SK-MEL-5 (cell line): ENCODE measurements at regions not wholly inside any gene's neighbourhood (a gene's known extent, or its start where the extent isn't known, plus 50 kb on each side); places are given as distances from the start of the nearest gene placed in this dataset.

Experiments used
- DNase-seq: peaks from one replicate; pipeline ENCODE4 v3.0.0-alpha.2; 2016; ENCODE audit warnings: low read depth, low spot score
- in situ Hi-C: cut with HindIII; loops from 2 replicates; pipeline ENCODE4 v1.10.0; 2016; ENCODE audit warnings: low sequenced_read_pairs, high pct_unique_total_duplicates, low pct_unique_long_range_greater_than_20kb

DNA sequence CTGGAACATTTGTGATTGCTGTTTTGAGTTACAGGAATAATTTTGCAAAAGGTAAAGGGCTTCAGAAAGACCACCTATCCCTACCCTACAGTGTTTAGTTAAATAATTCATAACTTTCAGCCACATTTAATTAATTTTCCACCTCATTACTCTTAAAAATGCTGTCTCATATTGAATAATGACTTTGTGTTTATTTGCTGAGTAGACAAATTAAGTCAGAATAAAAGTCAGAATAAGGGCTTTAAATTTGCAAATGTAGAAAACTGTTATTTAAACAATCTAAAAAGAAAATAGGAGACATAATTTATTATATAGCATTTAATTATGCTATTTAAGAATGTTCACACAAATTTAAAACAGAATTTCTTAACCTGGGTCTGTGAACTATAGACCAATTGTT lies 293.7 kb upstream of the RIMS1 start:
- no peak for DNase-seq

DNA sequence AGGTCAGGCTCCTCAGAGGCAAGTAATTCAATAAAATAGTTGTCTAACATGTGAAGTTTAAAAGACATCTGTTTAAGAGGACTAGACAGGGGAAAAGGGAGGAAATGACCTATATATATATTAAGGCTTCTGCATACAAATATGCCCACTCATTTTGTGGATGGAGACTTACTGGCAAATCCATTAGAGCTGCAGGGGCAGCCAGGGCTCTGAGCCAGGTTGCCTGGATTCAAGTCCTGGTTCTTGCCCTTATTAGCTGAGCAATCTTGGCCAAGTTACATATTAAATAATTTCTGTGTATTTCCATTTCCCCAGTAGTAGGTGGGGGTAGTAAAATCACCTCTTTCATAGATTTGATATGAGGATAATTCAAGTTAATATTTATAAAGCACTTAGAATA lies 287.0 kb upstream of the RIMS1 start:
- in situ Hi-C loops = no loop called here

More for the DNA sequence above, 293.7 kb upstream of the RIMS1 start:
- in situ Hi-C loops = no loop called here

DNA sequence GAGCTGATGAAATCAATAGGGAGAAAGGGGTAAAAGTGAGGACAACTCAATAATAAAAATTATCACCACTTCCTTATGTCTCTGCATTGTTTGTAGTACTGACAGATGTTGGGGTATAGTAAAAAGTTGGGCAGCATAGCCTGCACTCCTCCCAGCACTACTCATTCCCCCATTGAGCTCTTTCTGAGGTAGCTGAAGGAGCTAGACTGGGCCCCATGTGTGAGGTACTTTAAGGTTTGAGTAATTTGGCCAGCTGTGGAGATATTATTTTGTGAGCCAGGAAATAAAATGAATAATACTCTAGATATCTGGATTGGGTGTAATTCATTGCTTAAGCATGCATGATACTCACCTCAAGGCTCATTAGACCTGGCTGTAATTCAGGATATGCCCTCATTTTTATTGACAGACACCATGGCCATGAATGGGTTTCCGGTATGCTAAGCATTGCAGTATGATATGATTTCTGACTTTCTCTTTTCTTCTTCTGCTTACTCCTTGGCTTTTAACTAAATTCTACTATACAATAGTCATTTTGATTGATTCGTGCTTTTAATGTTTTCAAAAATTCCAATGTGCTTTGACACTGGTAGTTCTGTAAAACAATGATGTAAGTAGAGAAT lies 283.9 kb upstream of the RIMS1 start:
- in situ Hi-C loops = no loop called here
- DNase-seq = no peak

More for the DNA sequence above, 287.0 kb upstream of the RIMS1 start:
- DNase-seq = no peak

DNA sequence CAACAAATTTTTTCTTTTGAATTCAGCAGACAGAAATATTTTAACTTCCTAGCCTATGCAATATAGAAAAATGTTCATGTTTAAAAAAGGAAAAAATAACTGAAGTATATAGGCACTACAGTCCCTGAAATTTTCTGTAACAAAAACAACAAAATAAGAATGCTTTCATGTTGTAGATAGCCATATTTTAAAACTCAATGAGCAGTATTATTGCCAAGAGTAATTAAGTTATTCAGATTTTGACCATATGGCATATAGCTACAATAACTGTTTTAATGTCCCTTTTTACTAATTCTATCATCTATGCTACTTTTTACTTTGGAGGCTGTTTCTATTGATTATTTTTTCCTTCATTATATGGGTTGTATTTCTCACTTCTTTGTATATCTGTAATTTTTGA lies 283.3 kb upstream of the RIMS1 start:
- no peak for DNase-seq
- in situ Hi-C loops = no loop called here

DNA sequence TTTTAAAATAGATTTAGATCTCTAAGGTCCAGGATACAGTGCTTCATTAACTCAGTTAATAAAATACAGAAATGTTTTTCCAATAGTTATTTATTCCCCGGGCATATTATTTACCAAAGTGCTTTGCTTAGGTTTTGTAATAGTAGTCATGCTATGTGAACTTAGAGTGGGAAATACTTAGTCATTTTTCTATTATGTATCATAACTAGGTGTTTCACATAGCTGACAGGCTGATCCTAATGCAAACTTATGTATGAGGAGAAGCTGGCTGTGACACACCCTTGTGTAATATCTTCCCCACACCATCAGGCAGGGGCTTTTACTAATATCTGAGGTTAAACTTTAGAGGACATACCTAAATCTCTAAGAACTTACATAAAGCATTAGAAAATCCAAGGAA lies 277.7 kb upstream of the RIMS1 start:
- in situ Hi-C loops = no loop called here
- DNase-seq = no peak

DNA sequence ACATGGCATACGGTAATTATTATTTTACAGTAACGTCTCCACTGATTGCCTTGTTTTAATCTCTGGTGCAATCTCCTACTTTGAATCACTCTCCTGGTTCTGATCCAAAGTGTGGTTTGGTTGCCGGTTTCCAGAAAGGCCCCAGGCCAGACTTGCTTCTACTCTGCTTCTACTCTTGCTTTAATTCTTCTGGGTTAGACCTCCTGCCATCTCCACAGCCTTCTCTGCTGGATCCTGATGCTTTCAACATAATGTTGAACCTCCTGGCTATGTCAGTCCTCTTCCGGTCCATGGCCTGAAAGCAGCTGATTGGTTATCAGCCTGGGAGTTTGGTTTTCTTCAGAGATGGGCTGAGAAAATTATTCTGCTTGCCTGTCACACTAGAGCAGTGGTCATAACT lies 266.5 kb upstream of the RIMS1 start:
- in situ Hi-C loops = no loop called here
- DNase-seq = no peak

DNA sequence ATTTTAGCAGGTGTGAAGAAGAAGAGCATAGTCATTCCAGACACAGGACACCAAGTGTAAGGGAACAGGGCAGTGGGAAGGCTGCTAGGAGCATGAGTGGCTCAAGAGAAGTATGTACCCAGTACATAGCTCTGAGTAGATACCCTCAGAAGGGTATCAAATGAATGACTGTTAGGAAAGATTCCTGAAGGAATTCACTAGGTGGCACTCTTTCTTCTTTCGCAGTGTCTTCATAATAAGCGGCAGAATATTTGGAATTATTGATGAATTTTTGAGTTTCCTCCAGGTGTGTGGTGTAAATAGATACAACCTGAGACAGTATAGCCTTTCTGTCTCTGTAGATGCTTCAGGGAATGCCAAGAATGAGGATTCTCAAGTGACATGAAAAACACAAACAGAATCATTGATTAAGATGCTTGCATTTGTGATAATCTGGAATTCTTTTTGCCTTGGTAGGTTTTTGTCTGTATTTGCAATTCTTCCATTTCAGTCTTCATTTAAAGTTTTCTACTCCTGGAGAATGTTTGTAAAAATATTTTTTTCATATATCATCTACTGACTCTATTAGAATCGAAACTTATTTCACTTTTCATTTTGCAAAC lies 264.3 kb upstream of the RIMS1 start:
- peak; percentile 42 for DNase-seq
- in situ Hi-C loops = no loop called here

DNA sequence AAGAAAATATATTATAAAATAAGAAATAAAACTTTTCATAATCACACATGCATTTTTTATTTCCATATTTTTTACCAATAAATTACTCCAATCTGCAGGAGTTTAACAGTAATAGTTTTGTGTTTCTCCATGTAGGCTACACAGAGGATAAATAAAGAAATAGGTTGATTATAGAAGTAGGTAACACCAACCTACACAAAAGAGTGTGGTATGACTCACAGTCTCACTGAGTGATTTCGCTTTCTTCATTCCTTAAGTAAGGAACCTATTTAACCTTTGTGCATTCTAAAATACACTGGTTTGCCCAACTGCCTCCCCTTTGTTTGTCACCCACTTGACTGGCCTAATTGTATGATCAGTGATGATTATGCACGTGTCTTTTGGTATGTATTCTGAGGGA lies 244.2 kb upstream of the RIMS1 start:
- in situ Hi-C loops = no loop called here

DNA sequence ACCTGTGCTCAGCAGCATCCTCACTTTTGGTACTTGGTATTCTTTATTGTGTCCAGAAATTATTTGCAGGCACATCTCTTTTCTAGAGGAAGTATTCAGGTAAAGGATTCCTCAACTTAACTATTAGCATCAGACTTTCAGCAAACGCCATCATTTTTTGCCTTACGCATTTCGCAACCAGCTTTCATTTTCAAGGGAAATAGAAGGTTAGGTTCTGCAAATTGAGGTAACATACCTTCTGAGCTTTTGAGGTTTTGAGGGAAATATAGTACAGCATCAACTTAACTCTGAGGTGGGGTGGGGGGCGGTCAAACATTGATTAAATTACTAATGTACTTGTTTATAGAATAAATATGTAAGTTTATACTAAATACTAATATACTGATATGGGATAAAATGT lies 243.6 kb upstream of the RIMS1 start:
- in situ Hi-C loops = no loop called here
- no peak for DNase-seq

More for the DNA sequence above, 244.2 kb upstream of the RIMS1 start:
- no peak for DNase-seq

DNA sequence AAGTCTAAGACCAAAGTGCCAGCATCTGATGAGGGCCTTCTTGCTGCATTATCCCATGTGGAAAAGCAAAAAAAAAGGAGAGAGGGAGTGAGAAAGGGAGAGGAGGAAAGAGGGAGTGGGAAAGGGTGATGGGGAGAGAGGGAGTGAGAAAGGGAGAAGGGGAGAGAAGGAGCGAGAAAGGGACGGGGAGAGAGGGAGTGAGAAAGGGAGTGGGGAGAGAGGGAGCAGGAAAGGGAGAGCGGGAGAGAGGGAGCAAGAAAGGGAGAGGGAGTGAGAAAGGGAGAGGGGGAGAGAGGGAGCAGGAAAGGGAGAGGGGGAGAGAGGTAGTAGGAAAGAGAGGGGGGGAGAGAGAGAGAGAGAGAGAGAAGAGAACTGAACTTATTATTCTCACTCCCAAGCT lies 241.1 kb upstream of the RIMS1 start:
- in situ Hi-C loops = no loop called here
- DNase-seq = no peak

DNA sequence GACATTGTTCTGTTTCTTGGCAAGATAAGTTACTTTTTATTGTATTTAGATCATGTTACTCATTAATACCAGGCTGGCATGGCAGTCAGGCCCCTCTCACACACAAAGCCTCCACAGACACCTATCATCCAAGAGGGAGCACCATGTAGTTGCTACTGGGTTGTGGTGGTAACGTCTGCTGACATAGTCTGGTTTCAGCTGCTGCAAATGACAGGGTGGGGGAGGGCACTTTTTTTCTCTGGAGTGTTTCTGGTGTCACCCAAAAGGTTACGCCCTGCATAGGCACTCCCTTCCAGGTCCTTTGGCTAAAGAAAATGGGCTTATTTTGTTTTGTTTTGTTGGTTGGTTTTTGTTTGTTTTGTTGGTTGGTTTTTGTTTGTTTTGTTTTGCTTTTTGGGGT lies 236.4 kb upstream of the RIMS1 start:
- in situ Hi-C loops = no loop called here
- peak; percentile 2 for DNase-seq

DNA sequence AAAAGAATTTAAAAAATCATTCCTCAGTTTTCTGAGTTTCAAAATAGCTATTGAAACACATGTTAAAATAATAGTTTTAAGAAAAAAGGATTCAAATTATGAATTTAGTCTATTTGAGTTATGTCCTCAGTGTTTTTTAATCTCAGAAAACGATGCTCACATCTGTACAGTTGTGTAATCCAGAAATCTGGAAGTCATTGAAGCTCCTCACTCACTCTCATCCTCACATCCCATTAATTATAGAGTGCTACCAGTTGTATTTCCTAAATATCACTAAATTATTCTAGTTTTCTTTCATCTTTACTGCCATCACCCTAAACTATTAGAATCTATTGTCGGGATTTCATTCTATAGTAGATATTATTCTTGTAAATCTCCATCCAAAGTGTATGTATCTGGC lies 234.7 kb upstream of the RIMS1 start:
- DNase-seq = no peak
- in situ Hi-C loops = no loop called here

DNA sequence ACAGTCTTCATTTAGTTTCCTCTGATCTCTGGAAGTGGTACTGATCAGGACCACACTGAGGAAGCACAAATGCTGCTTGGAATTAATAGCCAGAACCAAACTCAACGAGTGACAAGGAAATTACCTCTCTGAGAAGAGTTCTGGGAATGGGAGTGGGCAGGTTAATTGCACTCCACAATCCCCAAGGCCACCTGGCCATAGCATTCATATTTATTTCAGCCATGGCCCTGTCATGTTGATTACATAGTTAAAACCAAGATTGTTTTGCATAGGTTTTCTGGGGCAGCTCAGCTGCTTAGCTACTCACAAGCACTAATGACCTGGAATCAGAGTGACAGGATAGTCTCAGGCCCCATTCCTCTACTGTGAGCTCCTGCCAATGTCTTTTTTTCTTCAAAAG lies 230.2 kb upstream of the RIMS1 start:
- DNase-seq = no peak

DNA sequence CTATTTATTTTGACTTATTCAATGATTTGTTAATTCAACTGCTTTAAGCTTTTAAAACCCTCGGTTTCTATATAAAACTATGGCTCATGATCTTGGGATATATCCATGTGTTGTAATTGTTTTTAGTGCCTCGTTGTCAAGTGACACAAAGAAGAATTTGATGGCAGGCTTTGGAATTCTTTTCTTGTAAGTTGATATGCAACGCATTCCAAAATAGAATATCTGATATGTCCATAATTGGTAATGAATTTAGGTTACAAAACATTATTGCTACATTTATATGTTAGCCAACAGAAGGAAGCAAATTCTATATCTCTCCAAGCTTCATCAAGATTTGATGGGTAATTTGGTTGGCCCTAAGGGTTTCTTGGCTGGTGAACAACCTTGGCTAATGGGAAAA lies 220.4 kb upstream of the RIMS1 start:
- in situ Hi-C loops = no loop called here

More for the DNA sequence above, 230.2 kb upstream of the RIMS1 start:
- in situ Hi-C loops = no loop called here

DNA sequence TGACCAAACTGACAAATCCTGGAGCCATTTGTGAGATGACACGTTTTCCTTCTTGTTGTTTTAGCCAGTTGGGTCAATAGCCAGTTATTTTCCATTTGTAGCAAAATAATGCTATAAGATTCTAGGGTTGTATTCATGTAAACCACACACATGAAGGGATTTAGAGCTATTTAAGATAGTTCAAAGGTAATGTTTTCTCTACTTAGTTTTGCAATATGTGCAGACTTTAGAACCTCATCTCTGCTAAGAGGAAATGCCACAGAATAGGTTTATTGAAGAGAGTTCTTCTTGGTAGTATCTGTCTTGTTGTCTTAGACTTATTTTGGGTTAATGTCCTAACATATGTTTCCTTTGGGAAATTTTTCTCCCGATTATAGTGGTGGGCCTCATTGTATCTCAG lies 213.5 kb upstream of the RIMS1 start:
- DNase-seq = no peak
- in situ Hi-C loops = no loop called here

More for the DNA sequence above, 220.4 kb upstream of the RIMS1 start:
- DNase-seq = no peak

DNA sequence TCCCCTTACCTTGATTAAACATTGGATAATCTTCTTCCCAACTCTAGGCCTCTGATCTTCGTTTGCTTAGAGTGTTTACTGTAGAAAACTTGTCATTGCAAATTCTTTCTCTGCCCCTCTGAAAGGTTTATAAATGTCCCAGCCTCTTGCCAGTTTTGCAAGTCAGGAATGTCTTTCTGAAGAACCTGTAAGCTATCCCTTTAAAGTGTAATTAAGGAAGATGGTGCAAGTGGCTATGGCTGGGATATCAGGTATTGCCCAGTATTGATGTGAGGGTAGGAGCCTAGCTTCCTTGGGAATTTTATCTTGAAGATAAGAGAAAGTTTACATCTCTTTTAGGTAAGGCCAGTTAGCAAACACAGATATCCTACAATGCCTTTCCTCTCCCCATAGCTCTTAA lies 211.0 kb upstream of the RIMS1 start:
- in situ Hi-C loops = no loop called here
- no peak for DNase-seq

DNA sequence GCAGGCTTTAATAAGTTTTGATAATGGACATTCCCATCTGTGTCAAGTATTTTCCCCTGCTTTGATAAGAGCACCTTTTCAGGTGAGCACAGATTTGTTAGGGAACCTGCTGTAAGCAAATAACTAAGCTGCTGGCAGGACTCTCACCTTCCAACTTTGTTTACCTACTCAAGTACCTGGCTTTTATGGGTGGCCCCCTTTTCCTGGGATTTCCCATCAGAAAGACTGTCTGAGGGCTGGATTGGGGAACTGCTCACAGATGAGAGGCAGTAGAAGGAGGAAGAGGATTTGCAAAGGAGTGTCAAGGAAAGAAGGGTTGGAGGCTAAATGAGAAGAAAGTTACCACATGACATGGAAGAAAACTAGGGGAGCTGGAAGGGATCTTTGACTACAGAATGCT lies 210.1 kb upstream of the RIMS1 start:
- DNase-seq = no peak
- in situ Hi-C loops = no loop called here

DNA sequence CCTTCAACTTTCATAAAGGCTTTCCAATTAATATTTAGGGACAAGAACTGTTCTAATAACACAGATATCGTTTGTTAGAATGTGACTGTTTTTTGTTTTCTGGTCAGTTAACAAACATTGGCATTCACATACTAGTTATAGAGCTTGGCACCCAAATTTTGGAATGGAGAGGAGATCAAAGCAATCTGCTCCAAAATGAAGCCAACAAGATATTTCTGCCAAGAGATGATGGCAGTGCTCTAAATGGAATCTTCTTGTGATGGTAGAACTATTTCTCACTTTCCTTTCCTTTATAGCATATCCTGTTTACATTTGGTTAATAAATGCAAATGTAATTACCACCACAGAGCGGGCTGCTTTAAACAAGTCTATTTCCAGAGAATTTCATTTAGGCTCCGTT lies 208.3 kb upstream of the RIMS1 start:
- in situ Hi-C loops = no loop called here

DNA sequence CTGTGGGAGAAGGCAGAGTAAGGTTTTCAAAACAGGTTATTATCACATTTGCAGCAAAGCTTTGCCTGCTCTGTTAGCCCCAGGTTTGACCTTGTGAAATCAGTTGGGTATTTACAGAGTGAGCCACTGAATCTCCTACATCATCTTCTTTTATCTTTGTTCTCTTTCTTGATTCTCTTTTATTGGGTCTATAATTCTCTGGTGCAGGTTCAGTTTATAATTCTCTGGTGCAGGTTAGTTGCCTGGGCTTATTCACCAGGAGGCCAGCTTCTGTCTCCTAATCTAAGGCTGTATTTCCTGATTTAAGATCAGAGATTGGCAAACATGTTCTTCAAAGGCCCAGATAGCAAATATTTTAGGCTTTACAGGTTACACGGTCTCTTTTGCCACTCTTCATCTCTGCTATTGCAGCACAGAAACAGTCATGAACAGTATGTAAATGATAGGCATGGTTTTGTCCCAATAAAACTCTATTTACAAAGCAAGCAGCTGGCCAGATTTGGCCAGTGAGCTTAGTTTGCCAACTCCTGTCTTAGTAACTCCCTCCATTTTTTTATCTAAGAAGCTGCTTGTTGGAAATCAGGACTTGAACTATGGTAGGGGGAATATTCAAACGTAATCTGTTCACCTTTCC lies 205.0 kb upstream of the RIMS1 start:
- in situ Hi-C loops = no loop called here
- DNase-seq = no peak

More for the DNA sequence above, 208.3 kb upstream of the RIMS1 start:
- no peak for DNase-seq
